WI38 (cell line): ENCODE measurements at regions not wholly inside any gene's neighbourhood (a gene's known extent, or its start where the extent isn't known, plus 50 kb on each side); places are given as distances from the start of the nearest gene placed in this dataset.
"Not testable (repeated sequence)": the region's sequence is repeated elsewhere in the genome, so short reads cannot be mapped to it uniquely, and the experiment has no call there.

ENCODE experiments used
- H3K4me3 ChIP-seq: 2 replicates; pipeline ENCODE4 v1.5.1; 2011; ENCODE audit warnings: low read depth, mild to moderate bottlenecking, control low read depth, low read length
- CTCF ChIP-seq: IDR thresholded peaks from 2 replicates; pipeline ENCODE4 v1.5.1; 2012; ENCODE audit warnings: low read depth, mild to moderate bottlenecking, control low read depth, low read length

GRCh38 chr6:126217497-126217896, 122.4 kb upstream of the CENPW start:
- no peak overlapping the region for H3K4me3 ChIP-seq
- no peak for TF ChIP-seq CTCF

GRCh38 chr6:126220901-126221300, 119.0 kb upstream of the CENPW start:
- not testable (repeated sequence) for H3K4me3 ChIP-seq

DNA sequence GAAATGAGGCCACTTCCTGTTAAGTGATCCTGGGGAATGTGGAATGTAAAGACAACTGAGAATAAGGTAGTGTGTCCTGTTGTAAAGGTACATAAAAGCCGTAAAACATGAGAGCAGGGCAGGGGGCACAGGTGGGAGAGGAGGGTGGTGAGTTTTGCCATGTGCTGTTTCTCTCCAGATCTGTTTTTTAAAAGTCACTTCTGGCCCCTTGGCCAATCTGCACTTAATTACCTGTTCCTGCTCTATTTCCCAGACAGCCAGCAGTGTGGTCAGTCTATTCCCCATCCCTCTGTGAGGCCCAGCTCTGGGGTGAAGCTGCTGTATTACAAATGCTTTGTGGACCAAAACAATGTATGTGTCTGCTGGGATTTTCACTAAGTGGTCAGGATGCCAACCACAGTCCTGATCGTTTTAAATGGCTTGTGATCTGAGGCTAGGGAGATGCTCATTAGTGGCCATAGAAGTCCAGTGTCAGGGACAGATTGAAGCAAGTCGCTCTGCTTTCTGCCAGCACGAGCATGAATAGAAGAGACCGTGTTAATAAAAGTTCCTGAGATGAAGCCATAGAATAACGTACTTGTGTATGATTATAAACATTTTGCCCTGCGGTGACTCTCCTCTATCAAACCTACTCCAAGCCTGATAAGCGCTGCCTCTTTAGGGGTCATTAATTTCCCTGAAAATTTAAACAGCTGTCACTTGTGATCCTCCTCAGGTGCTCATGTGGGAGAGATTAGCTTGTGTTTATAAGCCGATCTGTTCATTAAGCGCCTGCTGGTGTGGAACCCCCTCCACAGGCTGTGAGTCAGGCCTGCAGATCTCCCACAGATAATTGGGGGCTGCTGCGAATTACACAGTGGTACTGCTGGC, 111.8 kb upstream of the CENPW start:
- H3K4me3 ChIP-seq = no peak overlapping the region
- TF ChIP-seq CTCF = no peak

DNA sequence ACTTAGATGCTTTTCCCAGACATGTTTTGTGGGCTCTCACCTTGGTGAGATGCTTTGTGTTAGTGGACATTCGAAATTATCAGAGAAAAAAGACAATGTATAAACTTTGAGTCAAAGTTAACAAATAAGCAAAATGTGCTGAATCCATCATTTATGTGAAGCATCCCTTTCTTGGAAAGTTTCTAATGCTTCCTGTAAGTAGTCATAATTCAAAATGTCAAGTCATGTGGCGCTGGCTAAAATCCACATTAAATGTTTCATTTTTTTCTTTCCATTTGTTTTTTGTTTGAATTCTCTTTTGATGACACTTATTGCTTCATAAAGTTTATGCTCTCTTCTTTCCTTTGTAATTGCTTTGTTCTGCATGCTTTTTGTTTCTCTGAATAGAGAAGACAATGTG, 107.2 kb upstream of the CENPW start:
- H3K4me3 ChIP-seq = no peak overlapping the region
- TF ChIP-seq CTCF = no peak

GRCh38 chr6:126233192-126233591, 106.7 kb upstream of the CENPW start:
- no peak overlapping the region for H3K4me3 ChIP-seq
- no peak for TF ChIP-seq CTCF

DNA sequence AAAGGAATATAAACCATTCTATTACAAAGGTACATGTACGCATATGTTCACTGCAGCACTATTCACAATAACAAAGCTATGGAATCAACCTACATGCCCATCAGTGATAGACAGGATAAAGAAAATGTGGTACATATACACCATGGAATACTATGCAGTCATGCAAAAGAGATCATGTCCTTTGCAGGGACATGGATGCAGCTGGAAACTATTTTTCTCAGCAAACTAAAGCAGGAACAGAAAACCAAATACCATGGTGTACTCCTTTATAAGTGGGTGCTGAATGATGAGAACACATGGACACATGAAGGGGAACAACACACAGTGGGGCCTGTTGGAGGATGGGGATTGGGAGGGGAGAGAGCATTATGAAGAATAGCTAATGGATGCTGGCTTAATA, 104.6 kb upstream of the CENPW start:
- TF ChIP-seq CTCF = no peak
- H3K4me3 ChIP-seq = no peak overlapping the region

GRCh38 chr6:126245077-126245476, 94.8 kb upstream of the CENPW start:
- TF ChIP-seq CTCF = no peak
- H3K4me3 ChIP-seq = no peak overlapping the region

- TF ChIP-seq CTCF = no peak
- no peak overlapping the region for H3K4me3 ChIP-seq
These were observed 87.8 kb upstream of the CENPW start for GRCh38 chr6:126252154-126252553.
